Loucy (cell line): ENCODE measurements at regions not wholly inside any gene's neighbourhood (a gene's known extent, or its start where the extent isn't known, plus 50 kb on each side); places are given as distances from the start of the nearest gene placed in this dataset.

Experiments used
- H2AFZ ChIP-seq: fragments of 200-600 bp; sonication (generic); 2 replicates; pipeline ENCODE4 v1.6.0; 2016; ENCODE audit warnings: antibody characterized with exemption, mild to moderate bottlenecking, low read length, moderate library complexity
- H3F3A ChIP-seq: fragments of 200-600 bp; 2 replicates; pipeline ENCODE4 v1.6.0; 2016; ENCODE audit warnings: antibody characterized with exemption, low read depth, mild to moderate bottlenecking
- H3K27me3 ChIP-seq: fragments of 200-600 bp; sonication (generic); 2 replicates; pipeline ENCODE4 v1.6.1; 2014; ENCODE audit warnings: low read length, mild to moderate bottlenecking; ENCODE audit not compliant: insufficient read depth, poor library complexity, severe bottlenecking
- H3K36me3 ChIP-seq: fragments of 200-600 bp; sonication (generic); 2 replicates; pipeline ENCODE4 v1.6.1; 2016; ENCODE audit warnings: low read length; ENCODE audit not compliant: insufficient read depth
- H3K4me1 ChIP-seq: fragments of 200-600 bp; sonication (generic); 2 replicates; pipeline ENCODE4 v1.5.1; 2014; ENCODE audit warnings: low read length, mild to moderate bottlenecking; ENCODE audit not compliant: insufficient read depth, poor library complexity, severe bottlenecking
- H3K4me2 ChIP-seq: fragments of 200-600 bp; sonication (generic); 2 replicates; pipeline ENCODE4 v1.6.0; 2014; ENCODE audit warnings: antibody characterized with exemption, low read length, low read depth, mild to moderate bottlenecking; ENCODE audit not compliant: poor library complexity, severe bottlenecking
- H3K4me3 ChIP-seq: fragments of 200-600 bp; sonication (generic); 2 replicates; pipeline ENCODE4 v1.5.1; 2014; ENCODE audit warnings: low read length, mild to moderate bottlenecking, mixed read lengths; ENCODE audit not compliant: poor library complexity, severe bottlenecking
- H3K79me2 ChIP-seq: fragments of 200-600 bp; sonication (generic); 2 replicates; pipeline ENCODE4 v1.6.1; 2014; ENCODE audit warnings: low read length; ENCODE audit not compliant: insufficient read depth
- H3K9ac ChIP-seq: fragments of 200-600 bp; sonication (generic); 2 replicates; pipeline ENCODE4 v1.6.0; 2014; ENCODE audit warnings: mild to moderate bottlenecking, low read depth, low read length, moderate library complexity; ENCODE audit not compliant: poor library complexity, severe bottlenecking
- H3K9me2 ChIP-seq: fragments of 200-600 bp; sonication (generic); replicated peaks from 2 replicates; pipeline ENCODE4 v1.6.1; 2016; ENCODE audit warnings: low read depth, low read length, mixed read lengths
- H3K9me3 ChIP-seq: fragments of 200-600 bp; sonication (generic); 2 replicates; pipeline ENCODE4 v1.6.1; 2014; ENCODE audit warnings: mild to moderate bottlenecking, antibody characterized with exemption, low read length, low read depth; ENCODE audit not compliant: insufficient read depth
- H4K20me1 ChIP-seq: fragments of 200-600 bp; sonication (generic); 2 replicates; pipeline ENCODE4 v1.6.0; 2014; ENCODE audit warnings: antibody characterized with exemption, low read length, mild to moderate bottlenecking; ENCODE audit not compliant: insufficient read depth, poor library complexity, severe bottlenecking
- CTCF ChIP-seq: fragments of 200-600 bp; sonication (generic); conservative IDR thresholded peaks from 2 replicates; pipeline ENCODE4 v1.5.1; 2014; ENCODE audit warnings: mild to moderate bottlenecking, antibody characterized with exemption, low read length
- EZH2phosphoT487 ChIP-seq: fragments of 200-600 bp; IDR thresholded peaks from 2 replicates; pipeline ENCODE4 v1.6.1; 2018; ENCODE audit warnings: antibody characterized with exemption, mild to moderate bottlenecking, moderate library complexity, borderline replicate concordance

- no peak for TF ChIP-seq EZH2phosphoT487
- no peaks in the 10 kb centered on the region for H3K9me2 ChIP-seq
- no peaks in the 10 kb centered on the region for H3K9me3 ChIP-seq
- H3K4me3 ChIP-seq, result no peak overlapping the region
- no peaks in the 10 kb centered on the region for H3K4me1 ChIP-seq
- no peaks in the 10 kb centered on the region for H3K27me3 ChIP-seq
- H3K79me2 ChIP-seq, result no peaks in the 10 kb centered on the region
- no peak overlapping the region for H3K4me2 ChIP-seq
- H2AFZ ChIP-seq, result no peak overlapping the region
- H3F3A ChIP-seq, result no peaks in the 10 kb centered on the region
- no peaks in the 10 kb centered on the region for H3K36me3 ChIP-seq
- H4K20me1 ChIP-seq, result no peaks in the 10 kb centered on the region
- no peak overlapping the region for H3K9ac ChIP-seq
These were observed 78.7 kb upstream of the SEPTIN5 start for GRCh38 chr22:19635644-19636043.

- H3K9ac ChIP-seq, result no peak overlapping the region
- H3K9me3 ChIP-seq, result no peaks in the 10 kb centered on the region
- H3K4me2 ChIP-seq, result no peak overlapping the region
- no peaks in the 10 kb centered on the region for H3K4me1 ChIP-seq
- no peaks in the 10 kb centered on the region for H3K36me3 ChIP-seq
- H3K79me2 ChIP-seq, result no peaks in the 10 kb centered on the region
- H3K9me2 ChIP-seq, result no peaks in the 10 kb centered on the region
- H3K27me3 ChIP-seq, result no peaks in the 10 kb centered on the region
- no peaks in the 10 kb centered on the region for H4K20me1 ChIP-seq
- TF ChIP-seq CTCF (no peak), EZH2phosphoT487 (no peak)
- H3F3A ChIP-seq, result no peaks in the 10 kb centered on the region
- no peak overlapping the region for H3K4me3 ChIP-seq
- H2AFZ ChIP-seq, result no peak overlapping the region
These were observed 77.5 kb upstream of the SEPTIN5 start for GRCh38 chr22:19636696-19637407.

- H3K9me3 ChIP-seq, result no peaks in the 10 kb centered on the region
- H3K27me3 ChIP-seq, result no peaks in the 10 kb centered on the region
- no peaks in the 10 kb centered on the region for H4K20me1 ChIP-seq
- no peaks in the 10 kb centered on the region for H3K79me2 ChIP-seq
- H3K36me3 ChIP-seq, result no peaks in the 10 kb centered on the region
- H3K4me3 ChIP-seq, result no peak overlapping the region
- no peaks in the 10 kb centered on the region for H3K9me2 ChIP-seq
- TF ChIP-seq CTCF (no peak), EZH2phosphoT487 (no peak)
- no peaks in the 10 kb centered on the region for H3F3A ChIP-seq
- H3K9ac ChIP-seq, result no peak overlapping the region
- no peaks in the 10 kb centered on the region for H3K4me1 ChIP-seq
- H3K4me2 ChIP-seq, result no peak overlapping the region
- no peak overlapping the region for H2AFZ ChIP-seq
These were observed 76.7 kb upstream of the SEPTIN5 start for GRCh38 chr22:19637408-19638281.
